ENCODE measurements at regions not wholly inside any gene's neighbourhood (a gene's known extent, or its start where the extent isn't known, plus 50 kb on each side); places are given as distances from the start of the nearest gene placed in this dataset.
A peak's percentile ranks its signal among the peaks of the same experiment; 100 is the strongest.

DNA sequence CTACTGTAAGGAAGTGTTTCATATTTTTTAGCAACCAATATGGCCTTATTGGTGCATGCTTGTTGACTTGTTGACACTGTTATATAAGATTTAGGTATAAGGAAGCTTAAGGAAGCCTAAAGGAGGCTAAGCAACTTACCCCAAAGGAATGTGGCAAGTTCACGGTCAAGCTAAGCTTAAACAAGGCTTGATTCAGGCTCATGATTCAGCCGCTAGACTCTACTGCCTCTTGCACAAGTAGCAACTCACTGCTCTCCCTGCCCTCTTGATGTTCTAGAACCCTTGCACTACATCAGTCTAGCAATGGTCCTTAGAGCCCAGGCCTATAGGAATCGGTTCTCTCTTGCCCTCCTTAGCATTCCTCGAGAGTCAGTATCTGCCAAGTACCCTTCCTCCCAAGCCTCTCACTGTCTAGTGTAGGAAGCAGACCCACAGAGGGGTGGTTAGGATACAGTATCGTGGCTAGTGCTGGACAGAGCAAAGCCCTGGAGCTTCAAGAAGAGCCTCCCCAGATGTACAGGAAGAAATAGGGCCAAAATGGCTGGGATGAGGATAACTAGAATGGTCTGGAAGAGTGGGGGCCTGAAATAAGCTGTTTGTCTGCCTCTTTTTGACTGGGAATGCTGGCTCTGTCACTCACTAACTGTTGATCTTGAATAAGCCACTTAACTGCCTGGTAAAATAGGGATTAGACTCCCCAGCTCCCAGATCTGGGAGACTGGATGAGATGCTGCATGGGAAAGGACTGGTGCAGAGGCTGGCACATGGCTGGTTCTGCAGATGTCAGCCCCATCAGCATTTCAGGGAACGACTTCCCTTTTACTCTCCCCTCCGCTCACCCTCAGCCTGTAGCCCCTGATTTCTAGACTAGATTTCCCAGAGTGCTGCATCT, 122.2 kb downstream of the NAV1 start:
- no peak for DNase-seq

DNA sequence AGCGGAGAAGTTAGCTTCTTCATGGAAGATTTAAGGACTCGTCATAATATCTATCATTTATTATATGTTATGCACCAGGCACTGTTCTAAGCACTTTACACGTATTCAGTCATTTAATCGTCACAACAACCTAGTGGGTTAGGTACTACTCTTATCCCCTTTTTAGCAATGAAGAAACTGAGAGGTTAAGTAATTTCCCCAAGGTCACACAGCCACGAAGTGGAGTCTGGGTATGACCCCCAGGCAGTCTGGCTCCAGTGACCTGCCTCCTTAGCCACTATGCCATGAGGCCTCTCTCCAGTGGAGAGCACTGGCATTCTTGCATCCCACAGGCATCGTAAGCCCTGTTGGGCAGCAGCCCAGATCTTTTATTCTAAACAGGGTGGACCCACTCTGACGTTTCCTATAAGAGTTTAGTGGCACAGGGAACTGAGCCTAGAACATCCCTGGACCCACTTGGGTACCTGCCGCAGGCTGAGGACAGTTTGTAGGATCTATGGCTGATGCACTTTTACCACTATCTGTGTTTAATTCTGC, 123.0 kb downstream of the NAV1 start:
- no peak for DNase-seq

DNA sequence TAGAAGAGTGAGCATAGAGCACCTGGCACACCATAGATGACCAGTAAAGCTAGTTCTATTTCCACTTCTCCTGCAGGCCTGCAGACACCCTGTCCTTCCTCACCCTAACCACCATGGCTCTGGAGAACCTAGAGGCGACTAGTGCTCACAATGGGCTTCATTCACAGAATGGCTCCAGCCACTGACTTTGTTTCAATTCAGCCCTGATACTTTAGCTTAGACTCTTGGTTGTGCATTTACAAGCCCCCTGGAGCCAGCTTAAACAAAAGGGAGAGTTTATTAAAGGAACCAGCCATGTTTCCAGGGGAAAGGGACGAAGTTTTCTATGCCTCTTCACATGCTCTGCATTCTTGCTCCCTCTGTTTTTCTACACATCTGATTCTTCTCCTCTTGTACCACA, 123.7 kb downstream of the NAV1 start:
- DNase-seq: no peak

DNA sequence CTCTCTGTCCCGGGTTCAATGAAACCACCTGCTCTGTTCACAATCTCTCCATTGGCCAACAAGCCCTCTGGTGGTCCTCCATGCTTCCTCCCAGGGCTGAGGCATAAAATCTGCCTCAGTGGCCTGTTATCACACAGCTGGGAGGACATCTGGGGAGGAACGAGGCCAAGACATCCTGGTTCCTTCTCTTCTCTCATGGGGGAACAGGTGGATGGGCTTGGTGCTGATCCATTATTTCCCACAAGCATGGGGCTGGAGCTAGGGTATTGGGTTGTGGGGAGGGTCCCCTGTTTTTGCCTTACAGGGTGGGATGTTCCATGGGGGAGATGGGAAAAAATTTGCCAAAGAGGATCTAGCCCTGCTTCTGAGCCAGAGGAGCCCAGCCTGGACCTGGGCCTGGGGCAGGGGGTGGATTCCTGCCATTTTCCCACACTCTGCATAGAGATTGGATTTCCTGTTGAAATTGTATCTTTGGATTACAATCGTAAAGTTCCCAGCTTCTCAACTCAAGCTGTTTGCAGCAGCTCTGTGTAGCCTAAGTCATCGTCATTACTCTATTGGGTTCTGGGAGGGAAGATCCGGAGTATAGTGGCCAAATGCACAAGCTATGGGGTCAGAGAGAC, 124.7 kb downstream of the NAV1 start:
- DNase-seq: no peak

DNA sequence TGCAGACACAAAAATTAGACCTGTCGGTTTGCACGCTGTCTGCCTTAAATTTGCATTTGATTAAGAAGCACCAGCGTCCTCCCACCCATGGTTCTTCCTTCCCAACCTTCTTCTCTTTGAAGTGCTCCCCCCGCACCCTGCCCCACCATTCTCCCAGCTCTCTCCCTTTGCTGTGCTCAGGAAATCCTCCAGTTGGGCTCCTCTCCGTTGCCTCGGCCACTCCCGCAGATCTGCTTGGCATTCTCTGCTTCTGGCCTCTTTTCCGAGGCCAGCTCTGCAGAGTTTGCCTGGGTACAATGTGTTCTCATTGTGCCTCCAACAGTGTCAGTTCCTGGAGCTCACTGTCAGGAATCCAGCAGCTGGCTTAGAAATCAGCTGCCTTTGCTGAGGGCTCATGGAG, 126.1 kb downstream of the NAV1 start:
- no peak for DNase-seq

DNA sequence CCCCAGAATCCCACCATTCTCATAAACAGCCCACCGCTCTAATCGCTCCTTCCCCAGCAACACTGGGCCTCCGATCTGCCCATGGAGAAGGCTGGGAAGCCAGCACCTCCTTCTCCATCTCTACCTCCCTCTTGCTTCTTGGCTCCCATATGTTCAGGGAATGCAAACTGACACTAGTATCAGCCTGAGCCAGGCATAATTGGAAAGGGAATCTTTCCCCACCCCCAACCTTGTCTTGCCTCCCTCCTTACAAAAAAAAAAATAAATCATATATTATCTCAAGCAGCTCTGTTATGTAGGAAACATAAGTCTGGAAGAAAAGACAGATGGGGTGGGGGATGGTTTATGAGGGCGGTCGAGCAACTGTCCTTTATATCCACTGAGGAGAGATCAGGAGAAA, 127.2 kb downstream of the NAV1 start:
- DNase-seq: no peak

DNA sequence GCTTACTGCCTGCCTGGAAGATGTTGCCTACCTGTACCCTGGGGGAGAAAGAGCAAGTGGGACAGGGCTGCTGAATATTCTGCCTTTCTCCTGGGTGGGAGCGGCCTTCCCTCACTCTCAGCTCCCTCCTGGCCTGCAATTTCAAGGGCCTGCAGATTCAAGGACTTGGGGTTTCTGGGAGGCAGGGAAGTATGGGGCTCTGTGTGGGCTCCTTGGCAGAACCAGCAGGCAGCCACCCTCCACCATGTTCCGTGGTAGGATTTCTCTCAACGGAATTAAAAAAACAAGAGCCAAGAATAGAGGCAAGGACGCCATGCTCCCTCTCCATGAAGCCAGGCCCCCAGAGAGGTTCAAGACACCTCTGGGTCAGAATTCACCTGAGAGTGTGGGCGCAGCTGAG, 127.7 kb downstream of the NAV1 start:
- no peak for DNase-seq

DNA sequence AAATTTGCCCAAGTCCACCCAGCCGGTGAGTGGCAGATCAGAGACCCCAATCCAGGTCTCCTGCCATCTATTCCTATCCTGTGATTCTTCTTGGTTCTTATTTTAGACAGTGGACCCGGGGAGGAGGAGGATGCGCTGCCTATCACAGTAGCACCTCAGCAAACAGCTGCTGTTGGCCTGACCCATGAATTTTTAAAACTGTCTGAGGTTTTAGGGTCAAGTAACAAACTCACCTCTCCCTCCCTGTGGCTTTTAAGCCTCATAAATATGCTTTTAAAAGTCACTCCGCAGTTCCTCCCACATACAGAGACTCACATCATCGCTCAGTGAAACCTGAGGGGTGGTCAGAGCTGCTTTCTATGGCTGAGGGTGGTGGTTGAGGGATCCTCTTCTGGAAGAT, 128.6 kb downstream of the NAV1 start:
- DNase-seq: no peak

DNA sequence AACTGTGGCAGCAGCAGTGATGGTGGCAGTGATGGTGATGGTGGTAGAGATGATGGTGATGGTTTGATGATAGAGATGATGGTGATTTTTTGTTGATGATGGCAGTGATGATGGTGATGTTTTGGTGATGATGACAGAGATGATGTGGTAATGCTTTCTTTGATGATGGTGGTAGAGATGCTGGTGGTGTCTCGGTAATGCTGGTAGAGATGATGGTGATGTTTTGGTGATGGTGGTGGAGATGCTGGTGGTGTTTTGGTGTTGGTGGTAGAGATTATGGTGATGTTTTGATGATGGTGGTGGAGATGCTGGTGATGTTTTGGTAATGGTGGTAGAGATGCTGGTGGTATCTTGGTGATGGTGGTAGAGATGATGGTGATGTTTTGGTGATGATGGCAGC, 131.6 kb downstream of the NAV1 start:
- DNase-seq: no peak

DNA sequence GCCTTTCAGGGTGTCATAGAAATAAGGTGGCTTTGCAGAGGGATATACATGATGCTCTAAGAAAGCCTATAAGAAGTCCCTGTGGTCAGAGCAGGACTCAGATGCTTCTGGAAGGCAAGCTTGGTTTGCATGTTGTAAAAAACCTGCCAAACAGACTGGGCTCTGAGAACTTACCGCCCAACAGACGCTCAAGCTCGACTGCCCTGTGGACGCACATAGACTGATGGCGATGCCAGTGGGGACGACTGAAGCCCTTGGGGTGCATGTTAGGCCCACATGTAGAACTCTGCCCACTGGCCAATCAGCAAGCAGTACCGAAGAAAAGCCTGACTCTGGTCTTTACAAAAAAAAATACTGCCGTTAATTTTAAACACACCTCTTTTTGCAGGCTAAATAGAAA, 133.8 kb downstream of the NAV1 start:
- DNase-seq: no peak

DNA sequence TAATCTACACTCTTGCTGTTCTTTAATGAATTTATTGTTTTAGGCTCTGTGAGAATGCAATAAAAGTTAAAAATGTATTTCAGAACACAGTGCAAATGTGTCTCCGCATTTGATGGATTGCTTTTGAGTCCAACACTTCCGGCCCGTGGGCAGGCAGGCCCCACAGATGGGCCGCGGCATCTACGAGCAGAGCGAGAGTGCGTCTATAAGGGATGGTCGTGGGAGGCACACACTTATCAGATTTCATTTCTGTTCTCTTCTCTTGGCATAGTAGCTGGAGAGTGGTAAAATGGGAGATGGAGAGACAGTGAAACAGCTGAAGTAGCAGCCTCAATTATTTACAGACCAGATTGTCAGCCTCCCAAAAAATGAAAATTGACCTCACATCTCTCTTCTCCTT, 134.2 kb downstream of the NAV1 start:
- DNase-seq: no peak

DNA sequence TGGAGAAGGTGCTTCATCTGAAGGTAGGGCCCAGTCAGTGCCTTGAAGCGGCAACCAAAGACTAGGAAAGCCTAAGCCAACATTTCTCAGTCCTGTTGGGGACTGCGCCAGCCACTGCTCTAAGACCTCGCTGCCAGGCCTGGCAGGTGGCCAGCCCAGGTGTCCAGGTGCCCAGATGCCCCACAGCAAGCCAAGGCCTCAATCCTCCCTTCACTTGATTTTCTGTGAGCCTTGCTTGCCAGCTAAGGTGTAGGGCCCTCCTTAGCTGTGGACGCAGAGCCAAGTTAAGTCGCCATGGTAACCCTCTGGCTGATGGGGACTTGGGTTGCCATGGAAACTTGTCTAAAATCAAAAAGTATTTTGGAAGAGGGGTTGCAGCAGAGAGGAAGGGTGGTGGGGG, 135.0 kb downstream of the NAV1 start:
- DNase-seq: no peak

DNA sequence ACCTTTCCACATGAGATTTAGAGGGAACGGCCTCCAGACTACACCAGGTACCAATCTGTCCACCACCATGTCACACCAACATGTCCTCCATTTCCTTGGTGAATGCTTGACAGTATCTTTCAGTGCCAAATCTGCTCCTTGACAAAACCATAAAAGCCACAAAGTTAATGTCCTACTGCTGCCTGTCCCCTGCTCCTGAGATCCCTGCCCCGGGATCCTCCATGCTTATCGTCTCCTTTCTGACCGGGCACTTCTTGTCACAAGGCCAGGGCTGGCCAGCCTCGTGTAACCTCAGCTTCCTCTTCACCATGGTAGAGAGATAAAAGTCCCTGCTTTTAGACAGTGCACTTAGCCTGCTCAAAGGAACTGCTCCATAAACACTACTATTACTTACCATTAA, 136.2 kb downstream of the NAV1 start:
- DNase-seq: no peak

DNA sequence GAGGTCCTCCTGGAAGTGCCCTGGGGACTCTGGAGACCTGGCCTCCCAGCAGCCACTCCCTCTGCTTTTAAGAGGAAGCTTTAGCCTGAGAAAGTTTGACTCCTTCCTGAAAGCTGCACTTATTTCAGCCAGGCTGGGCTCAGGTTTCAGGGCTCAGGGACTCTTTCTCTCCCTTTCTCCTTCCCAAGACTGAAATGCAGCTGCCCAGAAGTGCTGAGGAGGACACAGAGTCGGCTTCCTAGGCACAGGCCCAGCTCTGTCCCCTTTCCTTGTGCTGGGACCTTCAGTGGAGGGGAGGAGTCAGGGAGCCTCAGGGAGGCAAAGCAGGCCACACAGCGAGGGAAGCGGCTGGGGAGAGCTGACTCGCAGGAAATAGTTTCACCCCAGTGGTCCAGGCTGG, 137.3 kb downstream of the NAV1 start:
- DNase-seq: no peak

DNA sequence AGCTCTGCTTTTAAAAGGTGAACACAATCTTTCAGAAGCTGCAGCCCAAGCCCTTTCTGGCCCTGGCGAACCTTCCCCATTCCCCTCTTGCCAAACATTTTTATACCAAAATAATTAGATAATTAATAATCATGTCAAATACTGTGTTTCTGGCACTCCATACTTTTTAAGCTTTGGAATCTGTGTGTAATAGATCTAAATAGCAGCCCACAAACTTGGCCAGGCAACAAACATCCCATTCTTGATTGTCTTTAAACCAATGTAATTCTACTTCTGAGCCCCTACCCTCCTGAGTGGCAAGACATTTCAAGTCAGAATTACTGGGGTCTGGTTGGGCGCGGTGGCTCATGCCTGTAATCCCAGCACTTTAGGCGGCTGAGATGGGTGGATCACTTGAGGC, 137.7 kb downstream of the NAV1 start:
- DNase-seq: no peak

DNA sequence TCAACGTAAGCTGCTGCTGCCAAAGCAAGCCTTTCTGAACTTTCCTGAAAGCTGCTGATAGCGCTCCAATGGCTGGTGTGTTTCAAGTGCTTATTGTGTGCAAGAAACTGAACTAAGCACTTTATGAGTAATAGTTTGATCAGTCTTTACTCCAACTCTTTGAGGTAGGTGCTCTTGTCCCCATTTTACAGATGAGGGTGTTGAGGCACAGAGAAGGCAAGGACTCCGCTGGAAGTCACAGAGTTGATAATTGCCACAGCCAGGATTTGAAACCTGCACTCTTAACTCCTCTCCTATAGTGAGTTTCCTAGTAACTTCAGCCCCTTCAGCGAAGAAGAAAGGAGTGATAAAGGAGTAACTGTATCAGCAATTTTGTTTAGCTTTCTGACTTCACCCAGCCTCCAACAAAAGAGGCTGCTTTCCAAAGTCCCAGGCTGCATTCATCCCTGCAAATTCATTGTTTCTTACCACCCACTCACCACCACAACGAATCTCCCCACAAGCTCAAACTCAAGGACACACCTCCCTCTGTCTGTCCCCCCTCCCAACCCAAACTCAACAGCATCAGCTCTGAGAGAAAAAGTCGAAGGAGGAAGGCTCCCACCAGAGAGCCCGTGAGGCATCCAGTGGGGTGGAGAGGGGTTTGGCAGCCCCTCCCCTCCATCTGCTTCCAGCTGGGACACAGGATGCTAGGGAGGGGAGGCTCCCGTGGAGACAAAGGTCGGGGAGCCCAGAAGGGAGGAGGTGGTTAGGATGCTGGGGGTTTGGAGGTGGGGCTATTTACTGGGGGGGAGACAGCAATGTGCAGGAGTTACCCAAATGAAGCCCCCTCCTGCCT, 139.6 kb downstream of the NAV1 start:
- no peak for DNase-seq

DNA sequence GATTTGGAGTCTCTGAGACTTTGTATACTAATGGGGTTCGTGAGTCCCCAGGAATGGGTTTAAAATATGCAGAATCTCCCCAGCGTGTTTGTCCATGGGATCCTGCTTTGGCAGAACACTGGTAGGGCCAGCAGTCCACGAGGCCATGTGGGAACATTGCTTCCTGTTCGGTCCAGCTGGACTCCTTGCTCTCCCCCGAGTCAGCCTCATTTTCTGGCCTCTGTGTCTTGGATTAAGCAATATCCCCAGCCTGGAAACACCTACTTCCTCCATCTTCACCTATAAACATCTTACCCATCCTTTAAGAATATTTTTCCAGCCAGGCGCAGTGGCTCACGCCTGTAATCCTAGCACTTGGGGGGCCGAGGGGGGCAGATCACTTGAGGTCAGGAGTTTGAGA, 142.4 kb downstream of the NAV1 start:
- no peak for DNase-seq

DNA sequence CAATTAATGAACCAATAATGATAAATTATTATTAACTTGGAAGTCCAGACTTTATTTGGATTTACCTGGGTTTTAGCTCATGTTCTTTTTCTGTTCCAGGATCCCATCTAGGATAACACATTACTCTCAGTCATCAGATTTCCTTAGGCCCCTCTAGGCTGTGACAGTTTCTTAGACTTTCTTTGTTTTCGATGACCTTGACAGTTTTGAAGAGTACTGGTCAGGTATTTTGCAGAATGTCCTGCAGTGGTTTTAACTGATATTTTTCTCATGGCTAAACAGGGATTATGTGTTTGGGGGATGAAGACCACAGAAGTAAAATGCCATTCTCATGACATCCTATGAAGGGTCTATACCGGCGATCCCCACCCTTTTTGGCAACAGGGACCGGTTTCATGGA, 144.0 kb downstream of the NAV1 start:
- DNase-seq: no peak

DNA sequence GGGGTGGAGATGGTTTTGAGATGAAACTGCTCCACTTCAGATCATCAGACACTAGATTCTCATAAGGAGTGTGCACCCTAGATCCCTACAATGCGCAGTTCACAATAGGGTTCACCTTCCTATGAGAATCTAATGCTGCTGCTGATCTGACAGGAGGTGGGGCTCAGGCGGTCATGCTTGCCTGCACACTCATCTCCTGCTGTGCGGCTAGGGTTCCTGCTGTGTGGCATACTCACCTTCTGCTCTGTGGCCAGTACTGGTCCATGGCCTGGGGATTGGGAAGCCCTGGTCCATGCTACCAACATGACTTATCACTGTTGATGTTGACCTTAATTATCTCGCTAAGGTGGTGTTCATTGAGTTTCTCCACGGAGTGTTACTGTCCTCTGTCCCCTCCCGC, 144.5 kb downstream of the NAV1 start:
- DNase-seq: peak; percentile 21

DNA sequence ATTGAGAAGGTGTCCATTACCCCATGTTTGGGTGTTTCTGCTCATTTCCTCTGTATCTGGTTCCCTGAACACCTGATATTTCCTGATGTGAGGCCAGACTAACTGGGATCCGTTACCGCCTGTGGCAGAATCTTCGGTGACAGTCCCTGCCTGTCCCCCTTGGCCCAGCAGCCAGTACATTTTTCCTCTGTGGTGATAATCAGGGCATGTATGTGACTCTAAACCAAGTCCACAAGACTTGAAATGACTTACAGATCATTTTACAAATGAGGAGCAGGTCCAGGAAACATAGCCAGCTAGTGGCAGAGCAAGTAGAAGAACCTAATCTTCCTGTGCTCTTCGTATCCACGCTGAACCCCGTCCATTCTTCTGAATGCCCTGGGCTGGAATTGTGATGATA, 143.5 kb upstream of the IPO9 start:
- DNase-seq: no peak

DNA sequence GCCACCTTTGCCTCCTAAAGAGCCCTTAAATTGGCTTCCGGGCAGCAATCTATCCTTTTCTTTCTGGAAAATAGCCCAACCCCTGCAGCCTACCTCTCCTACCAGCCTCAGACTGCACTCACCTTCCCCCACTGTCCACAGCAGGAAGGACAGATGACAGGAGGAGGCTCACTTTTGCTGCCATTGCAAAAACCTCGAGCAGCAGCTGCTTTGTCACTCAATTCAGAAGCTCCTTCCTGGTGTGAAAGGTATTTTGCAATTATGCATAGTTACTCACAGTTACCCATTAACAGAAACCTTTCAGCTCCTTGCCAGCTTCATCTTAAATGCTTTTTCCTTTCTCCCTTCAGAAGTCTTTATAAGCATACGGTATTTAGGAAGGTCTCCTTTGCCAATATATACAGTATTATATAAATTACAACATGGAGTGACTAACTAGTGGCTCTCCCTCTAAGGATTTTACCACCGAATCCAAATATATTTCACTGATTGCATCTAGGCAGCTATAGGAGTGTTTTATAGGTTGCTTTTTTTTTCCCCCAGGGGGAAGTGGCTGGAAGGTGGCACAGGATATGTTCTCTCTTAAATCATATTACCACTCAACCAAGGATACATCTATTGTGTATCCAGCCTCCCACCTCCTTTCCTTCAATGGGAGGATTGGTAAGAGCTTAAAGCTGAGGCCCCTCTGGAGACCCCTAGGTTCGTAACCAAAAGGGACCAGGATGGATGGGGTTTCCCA, 142.1 kb upstream of the IPO9 start:
- DNase-seq: peak; percentile 74

DNA sequence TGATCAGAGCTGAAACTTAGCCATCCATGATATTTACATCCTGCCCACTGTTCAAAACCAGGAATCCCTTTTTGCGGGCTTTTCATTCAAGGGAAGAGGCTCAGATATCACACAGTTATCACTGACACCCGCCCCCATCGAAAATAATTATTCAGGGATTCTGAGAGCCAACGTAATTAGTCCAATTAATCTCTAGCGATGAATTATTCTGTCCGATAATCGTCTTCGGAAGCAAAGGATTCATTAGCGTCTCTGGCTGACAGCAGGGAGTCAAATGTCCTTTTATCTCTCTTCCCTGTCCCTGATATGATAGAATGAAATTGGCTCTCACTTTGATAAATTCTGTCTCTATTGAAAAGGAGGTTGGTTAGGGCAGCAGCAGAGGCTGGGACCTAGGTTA, 140.4 kb upstream of the IPO9 start:
- DNase-seq: no peak

DNA sequence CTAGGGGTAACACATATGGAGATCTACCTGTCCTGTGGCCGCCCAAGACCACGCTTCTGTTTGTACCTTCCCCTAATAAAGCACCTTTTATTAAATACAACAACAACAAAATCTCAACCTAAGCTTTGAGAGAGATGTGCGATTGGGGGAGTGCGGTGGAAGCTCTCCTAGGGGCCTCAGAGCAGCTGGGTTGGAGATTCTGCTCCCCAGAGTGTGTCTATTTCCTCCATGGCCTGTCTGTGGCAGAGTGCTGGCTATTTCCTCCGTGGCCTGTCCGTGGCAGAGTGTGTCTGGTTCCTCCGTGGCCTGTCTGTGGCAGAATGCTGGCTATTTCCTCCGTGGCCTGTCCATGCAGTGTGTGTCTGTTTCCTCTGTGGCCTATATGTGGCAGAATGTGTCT, 139.3 kb upstream of the IPO9 start:
- DNase-seq: no peak
